Stimulated activated CD4-positive, alpha-beta T cell treated with anti-CD3 and anti-CD28 coated beads, Interleukin-15, amount 100 ng/mL, for 24 hours (primary cell): ENCODE measurements at regions not wholly inside any gene's neighbourhood (a gene's known extent, or its start where the extent isn't known, plus 50 kb on each side); places are given as distances from the start of the nearest gene placed in this dataset.
A peak's percentile ranks its signal among the peaks of the same experiment; 100 is the strongest.

Experiments used
- DNase-seq: peaks from one replicate; pipeline ENCODE4 v3.0.0-alpha.2; 2020

GRCh38 chr9:119609277-119609971 is 240.2 kb upstream of the BRINP1 start:
- no peak for DNase-seq

GRCh38 chr9:119601632-119602031 is 232.4 kb upstream of the BRINP1 start:
- DNase-seq = no peak

- no peak for DNase-seq
Observed at GRCh38 chr9:119597499-119597898, 228.3 kb upstream of the BRINP1 start.

GRCh38 chr9:119596703-119597102 is 227.5 kb upstream of the BRINP1 start:
- DNase-seq = no peak

- no peak for DNase-seq
Observed at GRCh38 chr9:119588874-119589744, 219.9 kb upstream of the BRINP1 start.

- DNase-seq = no peak
Observed at GRCh38 chr9:119577881-119578280, 208.6 kb upstream of the BRINP1 start.

GRCh38 chr9:119559986-119560385 is 190.8 kb upstream of the BRINP1 start:
- no peak for DNase-seq

- DNase-seq = no peak
Observed at GRCh38 chr9:119559056-119559455, 189.8 kb upstream of the BRINP1 start.

GRCh38 chr9:119556129-119556875 is 187.1 kb upstream of the BRINP1 start:
- peak; percentile 70 for DNase-seq

- no peak for DNase-seq
Observed at GRCh38 chr9:119544492-119544891, 175.3 kb upstream of the BRINP1 start.

- no peak for DNase-seq
Observed at GRCh38 chr9:119537138-119537537, 167.9 kb upstream of the BRINP1 start.

GRCh38 chr9:119533504-119533903 is 164.3 kb upstream of the BRINP1 start:
- no peak for DNase-seq

- DNase-seq = no peak
Observed at GRCh38 chr9:119526698-119527097, 157.5 kb upstream of the BRINP1 start.

GRCh38 chr9:119523508-119523907 is 154.3 kb upstream of the BRINP1 start:
- DNase-seq = no peak

GRCh38 chr9:119522381-119522780 is 153.1 kb upstream of the BRINP1 start:
- DNase-seq = no peak

GRCh38 chr9:119509291-119509905 is 140.2 kb upstream of the BRINP1 start:
- no peak for DNase-seq

- no peak for DNase-seq
Observed at GRCh38 chr9:119501374-119501773, 132.1 kb upstream of the BRINP1 start.

GRCh38 chr9:119500072-119500771 is 131.0 kb upstream of the BRINP1 start:
- DNase-seq = no peak

- no peak for DNase-seq
Observed at GRCh38 chr9:119487118-119487827, 118.0 kb upstream of the BRINP1 start.

GRCh38 chr9:119483153-119483552 is 113.9 kb upstream of the BRINP1 start:
- DNase-seq = no peak

GRCh38 chr9:119477197-119477596 is 108.0 kb upstream of the BRINP1 start:
- DNase-seq = no peak

- no peak for DNase-seq
Observed at GRCh38 chr9:119458068-119458467, 88.8 kb upstream of the BRINP1 start.
